ENCODE measurements at regions not wholly inside any gene's neighbourhood (a gene's known extent, or its start where the extent isn't known, plus 50 kb on each side); places are given as distances from the start of the nearest gene placed in this dataset.

DNA sequence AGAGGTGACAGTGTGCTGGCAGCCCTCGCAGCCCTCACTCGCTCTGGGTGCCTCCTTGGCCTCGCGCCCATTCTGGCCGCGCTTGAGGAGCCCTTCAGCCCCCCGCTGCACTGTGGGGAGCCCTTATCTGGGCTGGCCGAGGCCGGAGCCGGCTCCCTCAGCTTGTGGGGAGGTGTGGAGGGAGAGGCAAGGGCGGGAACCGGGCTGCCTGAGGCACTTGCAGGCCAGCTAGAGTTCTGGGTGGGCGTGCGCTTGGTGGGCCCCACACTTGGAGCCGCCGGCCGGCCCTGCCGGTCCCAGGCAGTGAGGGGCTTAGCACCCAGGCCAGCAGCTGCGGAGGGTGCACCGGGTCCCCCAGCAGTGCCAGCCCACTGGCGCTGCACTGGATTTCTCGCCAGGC lies 1480.9 kb upstream of the SLC39A10 start:
- BruUV-seq (replicated peaks): no TSS peak
- CTCF ChIA-PET: no interaction called here
- Histone ChIP-seq H3K4me1 (ENCODE audit: insufficient read depth, low read length, poor library complexity, severe bottlenecking) (no peaks in the 10 kb centered on the region), H3K27ac (ENCODE audit: low read depth, low read length, poor library complexity, severe bottlenecking) (no peak overlapping the region), H3K27me3 (replicated peaks; ENCODE audit: insufficient read depth, low read depth, low read length, poor library complexity) (no peaks in the 10 kb centered on the region), H3K9me3 (ENCODE audit: low read depth, low read length, poor library complexity, severe bottlenecking) (no peaks in the 10 kb centered on the region), H3K36me3 (ENCODE audit: insufficient read depth, low read length, poor library complexity, severe bottlenecking) (no peaks in the 10 kb centered on the region), H3K4me3 (ENCODE audit: low read depth, low read length, poor library complexity, severe bottlenecking) (no peak overlapping the region)
- POLR2A ChIA-PET (ENCODE audit: low non-redundant PET): no interaction called here
- TF ChIP-seq EZH2 (IDR thresholded peaks at IDR 0.05; ENCODE audit: borderline replicate concordance, low read depth, low read length, poor library complexity, severe bottlenecking): no peak
- TF ChIP-seq, protein P1, sequence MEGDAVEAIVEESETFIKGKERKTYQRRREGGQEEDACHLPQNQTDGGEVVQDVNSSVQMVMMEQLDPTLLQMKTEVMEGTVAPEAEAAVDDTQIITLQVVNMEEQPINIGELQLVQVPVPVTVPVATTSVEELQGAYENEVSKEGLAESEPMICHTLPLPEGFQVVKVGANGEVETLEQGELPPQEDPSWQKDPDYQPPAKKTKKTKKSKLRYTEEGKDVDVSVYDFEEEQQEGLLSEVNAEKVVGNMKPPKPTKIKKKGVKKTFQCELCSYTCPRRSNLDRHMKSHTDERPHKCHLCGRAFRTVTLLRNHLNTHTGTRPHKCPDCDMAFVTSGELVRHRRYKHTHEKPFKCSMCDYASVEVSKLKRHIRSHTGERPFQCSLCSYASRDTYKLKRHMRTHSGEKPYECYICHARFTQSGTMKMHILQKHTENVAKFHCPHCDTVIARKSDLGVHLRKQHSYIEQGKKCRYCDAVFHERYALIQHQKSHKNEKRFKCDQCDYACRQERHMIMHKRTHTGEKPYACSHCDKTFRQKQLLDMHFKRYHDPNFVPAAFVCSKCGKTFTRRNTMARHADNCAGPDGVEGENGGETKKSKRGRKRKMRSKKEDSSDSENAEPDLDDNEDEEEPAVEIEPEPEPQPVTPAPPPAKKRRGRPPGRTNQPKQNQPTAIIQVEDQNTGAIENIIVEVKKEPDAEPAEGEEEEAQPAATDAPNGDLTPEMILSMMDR (conservative IDR thresholded peaks at IDR 0.05; ENCODE audit: low read depth, low read length): no peak
- intact Hi-C loops (cut with micrococcal nuclease; ENCODE audit: unreplicated experiment): no loop called here
- no peak for DNase-seq (ENCODE audit: low spot score)

DNA sequence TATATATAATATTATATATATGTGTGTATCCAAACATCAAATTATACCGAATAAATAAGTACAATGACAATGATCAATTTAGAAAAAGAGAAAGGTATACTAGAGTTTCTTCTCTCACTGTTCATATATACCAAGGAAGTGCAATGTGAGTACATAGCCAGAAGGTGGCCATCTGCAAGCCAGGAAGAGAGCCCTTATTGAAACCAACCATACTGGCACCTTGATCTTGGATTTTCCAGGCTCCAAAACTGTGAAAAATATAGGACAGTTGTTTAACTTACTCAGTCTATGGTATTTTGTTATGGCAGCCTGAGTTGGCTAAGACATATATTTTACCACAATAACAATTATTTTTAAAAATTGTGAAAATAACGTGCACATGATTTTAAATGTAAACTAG lies 1490.2 kb upstream of the SLC39A10 start:
- intact Hi-C loops (cut with micrococcal nuclease; ENCODE audit: unreplicated experiment): loop anchor here (5.0 kb wide), 2 partner anchors 650 to 1150 kb away; no protein-coding TSS in a partner anchor
- DNase-seq (ENCODE audit: low spot score): peak; percentile 51

DNA sequence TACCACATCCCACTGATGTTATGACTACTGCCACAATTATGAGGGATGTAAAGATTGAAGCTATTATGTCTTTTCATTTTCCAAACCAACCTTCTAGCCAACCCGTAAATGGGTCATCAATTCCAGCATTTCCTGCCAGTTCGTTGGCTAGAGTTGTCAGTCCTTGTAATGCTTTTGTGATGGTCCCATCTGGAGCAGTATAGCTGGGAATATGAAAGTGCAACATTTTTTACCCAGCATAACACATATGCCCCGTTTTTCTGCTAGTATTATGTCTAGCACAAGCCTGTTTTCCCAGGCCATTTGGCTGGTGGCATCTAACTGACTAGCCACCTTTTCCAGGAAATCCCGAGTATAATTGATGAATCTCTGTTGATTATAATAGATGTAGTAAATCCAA lies 1501.6 kb upstream of the SLC39A10 start:
- Histone ChIP-seq H3K27me3 (replicated peaks; ENCODE audit: insufficient read depth, low read depth, low read length, poor library complexity) (no peaks in the 10 kb centered on the region), H3K4me3 (ENCODE audit: low read depth, low read length, poor library complexity, severe bottlenecking) (no peak overlapping the region), H3K4me1 (ENCODE audit: insufficient read depth, low read length, poor library complexity, severe bottlenecking) (no peaks in the 10 kb centered on the region), H3K36me3 (ENCODE audit: insufficient read depth, low read length, poor library complexity, severe bottlenecking) (no peaks in the 10 kb centered on the region), H3K9me3 (ENCODE audit: low read depth, low read length, poor library complexity, severe bottlenecking) (no peaks in the 10 kb centered on the region), H3K27ac (ENCODE audit: low read depth, low read length, poor library complexity, severe bottlenecking) (no peak overlapping the region)
- POLR2A ChIA-PET (ENCODE audit: low non-redundant PET): no interaction called here
- CTCF ChIA-PET: no interaction called here
- intact Hi-C loops (cut with micrococcal nuclease; ENCODE audit: unreplicated experiment): no loop called here
- TF ChIP-seq, protein P1 (conservative IDR thresholded peaks at IDR 0.05; ENCODE audit: low read depth, low read length): no peak
- no peak for TF ChIP-seq EZH2 (IDR thresholded peaks at IDR 0.05; ENCODE audit: borderline replicate concordance, low read depth, low read length, poor library complexity, severe bottlenecking)
- BruUV-seq (replicated peaks): no TSS peak
- no peak for DNase-seq (ENCODE audit: low spot score)

More for the DNA sequence above, 1490.2 kb upstream of the SLC39A10 start:
- no peak overlapping the region for H3K27ac ChIP-seq (ENCODE audit: low read depth, low read length, poor library complexity, severe bottlenecking)
- no peak for TF ChIP-seq EZH2 (IDR thresholded peaks at IDR 0.05; ENCODE audit: borderline replicate concordance, low read depth, low read length, poor library complexity, severe bottlenecking)
- TF ChIP-seq, protein P1 (conservative IDR thresholded peaks at IDR 0.05; ENCODE audit: low read depth, low read length): peak; percentile 62
- H3K4me1 ChIP-seq (ENCODE audit: insufficient read depth, low read length, poor library complexity, severe bottlenecking): no peaks in the 10 kb centered on the region
- no peak overlapping the region for H3K4me3 ChIP-seq (ENCODE audit: low read depth, low read length, poor library complexity, severe bottlenecking)
- H3K36me3 ChIP-seq (ENCODE audit: insufficient read depth, low read length, poor library complexity, severe bottlenecking): no peaks in the 10 kb centered on the region
- H3K27me3 ChIP-seq (replicated peaks; ENCODE audit: insufficient read depth, low read depth, low read length, poor library complexity): no peaks in the 10 kb centered on the region
- CTCF ChIA-PET: no interaction called here
- POLR2A ChIA-PET (ENCODE audit: low non-redundant PET): no interaction called here
- no TSS peak for BruUV-seq (replicated peaks)
- no peaks in the 10 kb centered on the region for H3K9me3 ChIP-seq (ENCODE audit: low read depth, low read length, poor library complexity, severe bottlenecking)
